ENCODE measurements at regions not wholly inside any gene's neighbourhood (a gene's known extent, or its start where the extent isn't known, plus 50 kb on each side); places are given as distances from the start of the nearest gene placed in this dataset.

DNA sequence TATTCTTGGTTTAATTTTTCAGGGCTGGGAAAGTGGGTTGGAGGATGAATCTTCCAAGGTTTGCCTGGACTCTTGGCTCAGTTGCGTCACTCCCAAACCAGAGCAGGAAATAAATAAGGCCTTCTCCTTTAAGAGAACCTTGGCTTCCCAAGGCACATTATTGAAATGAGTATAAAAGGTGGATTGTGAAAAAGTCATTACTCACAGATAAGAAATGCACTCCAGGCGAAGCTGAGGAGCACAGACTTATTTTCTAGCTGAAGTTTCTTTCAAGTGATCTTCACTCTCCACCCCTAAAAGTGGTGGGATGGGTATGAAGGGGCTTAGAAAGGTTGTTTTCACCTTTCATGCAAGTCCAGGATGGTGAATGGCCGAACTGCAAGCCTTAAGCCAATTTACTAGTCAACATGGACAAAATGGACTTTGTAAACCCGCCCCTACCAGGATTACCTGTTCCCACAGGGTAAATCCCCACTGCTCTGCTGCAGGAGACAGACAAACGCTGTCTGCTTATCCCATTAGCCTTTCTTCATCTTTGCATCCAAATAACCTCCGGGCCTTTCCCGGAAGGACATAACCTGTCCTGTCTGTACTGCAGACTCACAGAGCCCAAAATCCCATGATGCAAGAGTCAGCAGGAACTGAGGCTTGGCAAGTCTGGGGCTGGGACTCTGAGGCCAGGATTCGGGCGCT is 207.6 kb downstream of the BCL11B start:
- Histone ChIP-seq H3K4me1 (ENCODE audit: control insufficient read depth in 5 of 5, insufficient read depth in 5 of 5, low read length in 5 of 5) (peaks cover 0 to 2% (median 0%) of the 10 kb centered on the region in 5 donors), H3K9ac (ENCODE audit: insufficient read depth in 1 of 2, low read length in 2 of 2) (no peak overlapping the region), H3K27me3 (ENCODE audit: control insufficient read depth in 3 of 3, insufficient read depth in 3 of 3, low read length in 2 of 3) (no peaks in the 10 kb centered on the region), H3K36me3 (ENCODE audit: control insufficient read depth in 4 of 4, insufficient read depth in 4 of 4, low read length in 4 of 4) (no peaks in the 10 kb centered on the region), H3K9me3 (ENCODE audit: control insufficient read depth in 4 of 4, insufficient read depth in 3 of 4, low read length in 3 of 4) (peaks cover 0 to 11% (median 0%) of the 10 kb centered on the region in 4 donors), H3K4me3 (no peak overlapping the region), H3K27ac (ENCODE audit: low read depth in 1 of 2, low read length in 1 of 2) (no peak overlapping the region)
- TF ChIP-seq, protein P1, sequence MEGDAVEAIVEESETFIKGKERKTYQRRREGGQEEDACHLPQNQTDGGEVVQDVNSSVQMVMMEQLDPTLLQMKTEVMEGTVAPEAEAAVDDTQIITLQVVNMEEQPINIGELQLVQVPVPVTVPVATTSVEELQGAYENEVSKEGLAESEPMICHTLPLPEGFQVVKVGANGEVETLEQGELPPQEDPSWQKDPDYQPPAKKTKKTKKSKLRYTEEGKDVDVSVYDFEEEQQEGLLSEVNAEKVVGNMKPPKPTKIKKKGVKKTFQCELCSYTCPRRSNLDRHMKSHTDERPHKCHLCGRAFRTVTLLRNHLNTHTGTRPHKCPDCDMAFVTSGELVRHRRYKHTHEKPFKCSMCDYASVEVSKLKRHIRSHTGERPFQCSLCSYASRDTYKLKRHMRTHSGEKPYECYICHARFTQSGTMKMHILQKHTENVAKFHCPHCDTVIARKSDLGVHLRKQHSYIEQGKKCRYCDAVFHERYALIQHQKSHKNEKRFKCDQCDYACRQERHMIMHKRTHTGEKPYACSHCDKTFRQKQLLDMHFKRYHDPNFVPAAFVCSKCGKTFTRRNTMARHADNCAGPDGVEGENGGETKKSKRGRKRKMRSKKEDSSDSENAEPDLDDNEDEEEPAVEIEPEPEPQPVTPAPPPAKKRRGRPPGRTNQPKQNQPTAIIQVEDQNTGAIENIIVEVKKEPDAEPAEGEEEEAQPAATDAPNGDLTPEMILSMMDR (IDR thresholded peaks at IDR 0.05; ENCODE audit: control extremely low read depth, extremely low read depth): no peak
- DNase-seq (peak in 2 of 3 donors; percentile 17 to 55), ATAC-seq (ENCODE audit: insufficient read depth, low FRiP score) (peak; percentile 35)
- WGBS, 2 donors: 72 to 87% methylated on average over 9 of the region's 9 CpGs

DNA sequence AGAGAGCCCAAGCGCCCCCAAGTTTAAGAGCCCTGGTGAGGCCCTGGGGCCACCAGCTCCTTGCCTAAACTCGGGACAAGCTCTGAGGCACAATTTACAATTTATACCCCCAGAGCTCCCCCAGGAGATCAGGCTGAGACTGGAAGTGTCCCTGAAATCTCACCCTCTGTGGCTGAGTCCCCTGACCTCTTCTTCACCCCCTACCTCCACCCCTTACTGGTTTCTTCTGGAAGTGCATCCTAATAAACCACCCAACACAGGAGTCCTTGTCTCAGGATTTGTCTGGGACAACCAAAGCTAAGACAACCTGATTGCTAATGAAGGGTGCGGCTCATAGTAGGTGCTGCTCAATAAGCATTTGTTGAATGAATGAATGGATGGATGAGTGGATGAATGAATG is 206.4 kb downstream of the BCL11B start:
- no peak for ATAC-seq (ENCODE audit: insufficient read depth, low FRiP score)
- WGBS, 2 donors: 72 to 84% methylated on average over 3 of the region's 3 CpGs
- Histone ChIP-seq H3K27me3 (ENCODE audit: control insufficient read depth in 3 of 3, insufficient read depth in 3 of 3, low read length in 2 of 3) (no peaks in the 10 kb centered on the region), H3K27ac (ENCODE audit: low read depth in 1 of 2, low read length in 1 of 2) (no peak overlapping the region), H3K9ac (ENCODE audit: insufficient read depth in 1 of 2, low read length in 2 of 2) (no peak overlapping the region), H3K9me3 (ENCODE audit: control insufficient read depth in 4 of 4, insufficient read depth in 3 of 4, low read length in 3 of 4) (peaks cover 0 to 11% (median 0%) of the 10 kb centered on the region in 4 donors), H3K4me3 (no peak overlapping the region), H3K36me3 (ENCODE audit: control insufficient read depth in 4 of 4, insufficient read depth in 4 of 4, low read length in 4 of 4) (no peaks in the 10 kb centered on the region), H3K4me1 (ENCODE audit: control insufficient read depth in 5 of 5, insufficient read depth in 5 of 5, low read length in 5 of 5) (peaks cover 0 to 2% (median 0%) of the 10 kb centered on the region in 5 donors)
- TF ChIP-seq, protein P1 (IDR thresholded peaks at IDR 0.05; ENCODE audit: control extremely low read depth, extremely low read depth): no peak
- no peak for DNase-seq

DNA sequence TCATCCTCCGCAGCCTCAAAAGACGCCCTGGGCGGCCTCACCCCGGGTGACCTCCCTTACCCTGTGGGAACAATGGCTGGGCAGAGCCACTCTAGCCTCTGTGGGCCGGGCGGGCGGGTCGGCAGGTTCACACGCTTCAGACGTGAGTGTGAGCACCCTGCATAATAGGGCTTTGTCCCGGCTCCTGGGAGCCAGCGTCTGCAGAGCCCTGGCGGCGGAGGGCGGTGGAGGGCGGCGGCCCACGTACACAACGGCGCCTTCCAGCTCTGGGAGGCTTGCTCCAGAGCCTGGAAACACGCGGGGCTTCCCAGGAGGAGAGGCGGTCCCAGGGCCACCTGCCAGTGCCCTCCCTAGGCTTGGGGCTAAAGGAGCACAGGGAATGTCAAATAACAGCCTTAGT is 205.6 kb downstream of the BCL11B start:
- no peak overlapping the region for H3K9ac ChIP-seq (ENCODE audit: insufficient read depth in 1 of 2, low read length in 2 of 2)
- H3K9me3 ChIP-seq (ENCODE audit: control insufficient read depth in 4 of 4, insufficient read depth in 3 of 4, low read length in 3 of 4): peaks cover 0 to 18% (median 0%) of the 10 kb centered on the region in 4 donors
- no peak overlapping the region for H3K27ac ChIP-seq (ENCODE audit: low read depth in 1 of 2, low read length in 1 of 2)
- 73 to 81% methylated on average over 20 to 23 of the region's 23 CpGs for WGBS, 2 donors
- no peaks in the 10 kb centered on the region for H3K27me3 ChIP-seq (ENCODE audit: control insufficient read depth in 3 of 3, insufficient read depth in 3 of 3, low read length in 2 of 3)
- no peaks in the 10 kb centered on the region for H3K36me3 ChIP-seq (ENCODE audit: control insufficient read depth in 4 of 4, insufficient read depth in 4 of 4, low read length in 4 of 4)
- TF ChIP-seq, protein P1 (IDR thresholded peaks at IDR 0.05; ENCODE audit: control extremely low read depth, extremely low read depth): no peak
- peaks cover 0 to 2% (median 0%) of the 10 kb centered on the region in 5 donors for H3K4me1 ChIP-seq (ENCODE audit: control insufficient read depth in 5 of 5, insufficient read depth in 5 of 5, low read length in 5 of 5)
- no peak overlapping the region for H3K4me3 ChIP-seq
- ATAC-seq (ENCODE audit: insufficient read depth, low FRiP score) (no peak), DNase-seq (peak in 2 of 3 donors; percentile 58 to 64)

Measured in lung (tissue), 11 donors.